ELF-1 (cell line): ENCODE measurements at regions not wholly inside any gene's neighbourhood (a gene's known extent, or its start where the extent isn't known, plus 50 kb on each side); places are given as distances from the start of the nearest gene placed in this dataset.
"Not testable (repeated sequence)": the region's sequence is repeated elsewhere in the genome, so short reads cannot be mapped to it uniquely, and the experiment has no call there.

Experiments used
- DNase-seq: peaks from one replicate; pipeline ENCODE4 v3.0.0-alpha.2; 2016; ENCODE audit warnings: low read depth, low spot score

GRCh38 chr4:106595906-106596305 is 227.3 kb upstream of the GIMD1 start:
- no peak for DNase-seq

GRCh38 chr4:106594291-106594952 is 225.8 kb upstream of the GIMD1 start:
- DNase-seq: no peak

- DNase-seq: no peak
These were observed 220.3 kb upstream of the GIMD1 start for GRCh38 chr4:106588891-106589290.

- no peak for DNase-seq
These were observed 219.0 kb upstream of the GIMD1 start for GRCh38 chr4:106587558-106587957.

GRCh38 chr4:106585915-106586349 is 217.4 kb upstream of the GIMD1 start:
- no peak for DNase-seq

GRCh38 chr4:106584337-106584989 is 215.9 kb upstream of the GIMD1 start:
- no peak for DNase-seq

- DNase-seq: no peak
These were observed 215.0 kb upstream of the GIMD1 start for GRCh38 chr4:106583567-106583966.

GRCh38 chr4:106583108-106583507 is 214.5 kb upstream of the GIMD1 start:
- no peak for DNase-seq

- DNase-seq: no peak
These were observed 213.5 kb upstream of the GIMD1 start for GRCh38 chr4:106582103-106582502.

GRCh38 chr4:106579236-106579635 is 210.7 kb upstream of the GIMD1 start:
- DNase-seq: no peak

GRCh38 chr4:106569146-106570031 is 200.8 kb upstream of the GIMD1 start:
- no peak for DNase-seq

GRCh38 chr4:106565727-106566126 is 197.1 kb upstream of the GIMD1 start:
- no peak for DNase-seq

- DNase-seq: not testable (repeated sequence)
These were observed 195.1 kb upstream of the GIMD1 start for GRCh38 chr4:106563637-106564036.

GRCh38 chr4:106551724-106552123 is 183.1 kb upstream of the GIMD1 start:
- no peak for DNase-seq

GRCh38 chr4:106548446-106549044 is 180.0 kb upstream of the GIMD1 start:
- no peak for DNase-seq

GRCh38 chr4:106546370-106546769 is 177.8 kb upstream of the GIMD1 start:
- no peak for DNase-seq

- DNase-seq: not testable (repeated sequence)
These were observed 174.0 kb upstream of the GIMD1 start for GRCh38 chr4:106542609-106543008.

GRCh38 chr4:106541253-106541652 is 172.7 kb upstream of the GIMD1 start:
- no peak for DNase-seq

- DNase-seq: no peak
These were observed 162.2 kb upstream of the GIMD1 start for GRCh38 chr4:106530821-106531220.

- DNase-seq: no peak
These were observed 161.4 kb upstream of the GIMD1 start for GRCh38 chr4:106530024-106530361.

GRCh38 chr4:106529348-106530023 is 160.9 kb upstream of the GIMD1 start:
- DNase-seq: no peak

- no peak for DNase-seq
These were observed 158.7 kb upstream of the GIMD1 start for GRCh38 chr4:106527316-106527715.
